CD4-positive, alpha-beta T cell (primary cell): ENCODE measurements at regions not wholly inside any gene's neighbourhood (a gene's known extent, or its start where the extent isn't known, plus 50 kb on each side); places are given as distances from the start of the nearest gene placed in this dataset.

Source experiments
- ATAC-seq: fragments of 200-7000 bp; cut with Tn5 transposase; one replicate; pipeline ENCODE4 v1.10.0; 2022; ENCODE audit warnings: mild to moderate bottlenecking; ENCODE audit not compliant: poor library complexity
- CTCF ChIA-PET: fragments of 350-600 bp; sonication (Branson Sonifier 250); formaldehyde crosslinking; loops from one replicate; lab custom pipeline; 2021; ENCODE audit warnings: antibody characterized with exemption, inconsistent platforms; lab: Charles Lee
- POLR2A ChIA-PET: fragments of 350-600 bp; sonication (Branson Sonifier 250); formaldehyde crosslinking; loops from one replicate; lab custom pipeline; 2021; ENCODE audit warnings: antibody characterized with exemption, inconsistent platforms; lab: Charles Lee
- DNase-seq, 14 experiments: peaks; one replicate each; pipeline ENCODE4 v3.0.0-alpha.2; 2013 to 2020; ENCODE audit warnings: mixed read lengths in 2 of 14
- H3K27ac ChIP-seq, 2 donors: one replicate each; pipeline versions ENCODE4 v1.5.1 to v1.7.0; 2013; ENCODE audit warnings: low read length in 2 of 2, low read depth in 1 of 2, mild to moderate bottlenecking in 1 of 2
- H3K27me3 ChIP-seq, 2 experiments: 1 replicate in 1 of 2; 2 replicates in 1 of 2; pipeline versions ENCODE4 v1.6.1 to v1.7.0; 2013; ENCODE audit warnings: low read length in 2 of 2, control low read depth in 1 of 2, mild to moderate bottlenecking in 1 of 2, moderate library complexity in 1 of 2; ENCODE audit not compliant: insufficient read depth in 2 of 2, control insufficient read depth in 1 of 2
- H3K36me3 ChIP-seq: one replicate; pipeline ENCODE4 v1.6.1; 2013; ENCODE audit warnings: low read length, control low read depth; ENCODE audit not compliant: insufficient read depth
- H3K4me1 ChIP-seq: one replicate; pipeline ENCODE4 v1.6.1; 2013; ENCODE audit warnings: low read length, control low read depth; ENCODE audit not compliant: insufficient read depth
- H3K4me3 ChIP-seq: one replicate; pipeline ENCODE4 v1.5.1; 2013; ENCODE audit warnings: mild to moderate bottlenecking, low read length, moderate library complexity
- H3K9me3 ChIP-seq, 2 experiments: 1 replicate in 1 of 2; 2 replicates in 1 of 2; pipeline versions ENCODE4 v1.6.1 to v1.7.0; 2013; ENCODE audit warnings: low read length in 2 of 2, mild to moderate bottlenecking in 2 of 2, control low read depth in 1 of 2, moderate library complexity in 1 of 2; ENCODE audit not compliant: control insufficient read depth in 1 of 2, insufficient read depth in 1 of 2
- H3K27ac Mint-ChIP-seq: one replicate; pipeline ENCODE4 v1.8.0; 2020; ENCODE audit warnings: mixed read lengths
- H3K27me3 Mint-ChIP-seq: one replicate; pipeline ENCODE4 v1.8.0; 2021; ENCODE audit warnings: mixed read lengths
- H3K36me3 Mint-ChIP-seq: one replicate; pipeline ENCODE4 v1.8.0; 2021; ENCODE audit warnings: low read depth, mixed read lengths
- H3K4me1 Mint-ChIP-seq: one replicate; pipeline ENCODE4 v1.8.0; 2021; ENCODE audit warnings: low read depth, mixed read lengths
- H3K4me3 Mint-ChIP-seq: one replicate; pipeline ENCODE4 v1.8.0; 2020; ENCODE audit warnings: mild to moderate bottlenecking, mixed read lengths
- H3K9me3 Mint-ChIP-seq: one replicate; pipeline ENCODE4 v1.8.0; 2020; ENCODE audit warnings: mixed read lengths
- CTCF ChIP-seq: fragments of 200-600 bp; IDR thresholded peaks from one replicate; pipeline ENCODE4 v1.8.0; 2022; ENCODE audit warnings: antibody characterized with exemption, mild to moderate bottlenecking
- intact Hi-C, 2 experiments: fragments of 100-400 bp; cut with DNase I in 1 of 2; cut with micrococcal nuclease in 1 of 2; formaldehyde crosslinking; loops; one replicate each; pipeline versions ENCODE4 v1.15.1 to v1.9.0; 2023 to 2025; cut with DNase I, micrococcal nuclease

- POLR2A ChIA-PET: no interaction called here
These were observed 178.5 kb upstream of the GALNT2 start for GRCh38 chr1:229888561-229889001.

GRCh38 chr1:229889031-229889517, 178.0 kb upstream of the GALNT2 start:
- no peaks in the 10 kb centered on the region for H3K36me3 ChIP-seq
- intact Hi-C loops: no loop called here
- no peaks in the 10 kb centered on the region for H3K27me3 ChIP-seq
- ATAC-seq (no peak), DNase-seq (no peak)
- no peak overlapping the region for H3K27ac ChIP-seq
- Mint-ChIP-seq H3K4me3 (no peak overlapping the region), H3K36me3 (no peaks in the 10 kb centered on the region), H3K9me3 (no peaks in the 10 kb centered on the region), H3K4me1 (no peaks in the 10 kb centered on the region), H3K27ac (no peak overlapping the region), H3K27me3 (peaks cover 4% of the 10 kb centered on the region)
- POLR2A ChIA-PET: no interaction called here
- CTCF ChIA-PET: no interaction called here
- no peaks in the 10 kb centered on the region for H3K4me1 ChIP-seq
- H3K4me3 ChIP-seq: no peak overlapping the region
- no peaks in the 10 kb centered on the region for H3K9me3 ChIP-seq
- TF ChIP-seq CTCF: no peak

More at GRCh38 chr1:229888561-229889001, 178.5 kb upstream of the GALNT2 start:
- CTCF ChIA-PET: no interaction called here
- Histone ChIP-seq H3K4me1 (no peaks in the 10 kb centered on the region), H3K9me3 (no peaks in the 10 kb centered on the region), H3K4me3 (no peak overlapping the region), H3K27me3 (no peaks in the 10 kb centered on the region), H3K36me3 (no peaks in the 10 kb centered on the region), H3K27ac (no peak overlapping the region)
- DNase-seq (no peak), ATAC-seq (no peak)
- TF ChIP-seq CTCF: no peak
- no peaks in the 10 kb centered on the region for H3K4me1 Mint-ChIP-seq
- H3K9me3 Mint-ChIP-seq: no peaks in the 10 kb centered on the region
- no peak overlapping the region for H3K27ac Mint-ChIP-seq
- H3K27me3 Mint-ChIP-seq: peaks cover 4% of the 10 kb centered on the region
- intact Hi-C loops: no loop called here
- H3K36me3 Mint-ChIP-seq: no peaks in the 10 kb centered on the region
- H3K4me3 Mint-ChIP-seq: no peak overlapping the region

GRCh38 chr1:229891227-229891626, 175.8 kb upstream of the GALNT2 start:
- H3K27me3 ChIP-seq: peaks cover 0 to 7% of the 10 kb centered on the region in 2 experiments
- Mint-ChIP-seq H3K27ac (no peak overlapping the region), H3K27me3 (peaks cover 23% of the 10 kb centered on the region), H3K4me3 (no peak overlapping the region), H3K9me3 (no peaks in the 10 kb centered on the region), H3K36me3 (no peaks in the 10 kb centered on the region), H3K4me1 (no peaks in the 10 kb centered on the region)
- intact Hi-C loops: no loop called here
- H3K9me3 ChIP-seq: no peaks in the 10 kb centered on the region
- ChIA-PET POLR2A (no interaction called here), CTCF (no interaction called here)
- H3K27ac ChIP-seq: no peak overlapping the region
- H3K4me1 ChIP-seq: no peaks in the 10 kb centered on the region
- no peaks in the 10 kb centered on the region for H3K36me3 ChIP-seq
- no peak overlapping the region for H3K4me3 ChIP-seq
- DNase-seq (no peak), ATAC-seq (no peak)
- TF ChIP-seq CTCF: no peak
